ENCODE measurements at regions not wholly inside any gene's neighbourhood (a gene's known extent, or its start where the extent isn't known, plus 50 kb on each side); places are given as distances from the start of the nearest gene placed in this dataset.

DNA sequence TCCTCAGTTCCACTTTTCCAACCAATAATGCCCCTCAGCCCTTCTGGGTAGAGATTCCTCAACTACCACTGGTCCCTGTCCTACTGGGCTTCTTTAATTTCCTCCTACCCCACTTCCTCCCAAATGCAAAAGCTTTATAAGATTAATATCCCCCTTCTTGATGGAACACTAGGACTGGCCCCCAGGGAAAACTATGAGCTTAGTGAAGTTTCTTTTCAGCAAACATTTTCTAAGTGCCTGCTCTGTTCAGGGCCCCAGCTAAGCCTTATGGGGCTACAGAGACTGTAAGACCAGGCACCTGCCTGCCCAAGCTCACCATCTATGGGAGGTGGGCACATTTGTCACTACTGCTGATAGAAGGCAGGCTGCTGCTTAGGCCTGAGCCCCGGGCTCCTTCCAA, 79.4 kb downstream of the RPLP1 start:
- no peak for TF ChIP-seq POLR2AphosphoS5 (IDR thresholded peaks at IDR 0.05)
- TF ChIP-seq, protein P1, sequence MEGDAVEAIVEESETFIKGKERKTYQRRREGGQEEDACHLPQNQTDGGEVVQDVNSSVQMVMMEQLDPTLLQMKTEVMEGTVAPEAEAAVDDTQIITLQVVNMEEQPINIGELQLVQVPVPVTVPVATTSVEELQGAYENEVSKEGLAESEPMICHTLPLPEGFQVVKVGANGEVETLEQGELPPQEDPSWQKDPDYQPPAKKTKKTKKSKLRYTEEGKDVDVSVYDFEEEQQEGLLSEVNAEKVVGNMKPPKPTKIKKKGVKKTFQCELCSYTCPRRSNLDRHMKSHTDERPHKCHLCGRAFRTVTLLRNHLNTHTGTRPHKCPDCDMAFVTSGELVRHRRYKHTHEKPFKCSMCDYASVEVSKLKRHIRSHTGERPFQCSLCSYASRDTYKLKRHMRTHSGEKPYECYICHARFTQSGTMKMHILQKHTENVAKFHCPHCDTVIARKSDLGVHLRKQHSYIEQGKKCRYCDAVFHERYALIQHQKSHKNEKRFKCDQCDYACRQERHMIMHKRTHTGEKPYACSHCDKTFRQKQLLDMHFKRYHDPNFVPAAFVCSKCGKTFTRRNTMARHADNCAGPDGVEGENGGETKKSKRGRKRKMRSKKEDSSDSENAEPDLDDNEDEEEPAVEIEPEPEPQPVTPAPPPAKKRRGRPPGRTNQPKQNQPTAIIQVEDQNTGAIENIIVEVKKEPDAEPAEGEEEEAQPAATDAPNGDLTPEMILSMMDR (IDR thresholded peaks at IDR 0.05) = no peak
- no peak for TF ChIP-seq POLR2A (IDR thresholded peaks at IDR 0.05)
- no peak for TF ChIP-seq EP300 (IDR thresholded peaks at IDR 0.05; ENCODE audit: low read depth)
- Histone ChIP-seq H3K9me3 (no peaks in the 10 kb centered on the region), H3K4me1 (no peaks in the 10 kb centered on the region), H3K27ac (no peak overlapping the region), H3K36me3 (no peaks in the 10 kb centered on the region), H3K4me3 (no peak overlapping the region), H3K27me3 (no peaks in the 10 kb centered on the region)
- DNase-seq = no peak
- in situ Hi-C loops (cut with MboI; ENCODE audit: low pct_ligation_motif_present in 1 of 4, low pct_unique_long_range_greater_than_20kb in 1 of 4, low sequenced_read_pairs in 3 of 4) (no loop called here), intact Hi-C loops (cut with DNase I; ENCODE audit: low total_unique reads) (no loop called here)
- WGBS, 2 donors (ENCODE audit: low coverage in 1 of 2) = 83% methylated on average over 1 of the region's 1 CpG; no CpG with 5 or more reads in 1 of the 2 donors

DNA sequence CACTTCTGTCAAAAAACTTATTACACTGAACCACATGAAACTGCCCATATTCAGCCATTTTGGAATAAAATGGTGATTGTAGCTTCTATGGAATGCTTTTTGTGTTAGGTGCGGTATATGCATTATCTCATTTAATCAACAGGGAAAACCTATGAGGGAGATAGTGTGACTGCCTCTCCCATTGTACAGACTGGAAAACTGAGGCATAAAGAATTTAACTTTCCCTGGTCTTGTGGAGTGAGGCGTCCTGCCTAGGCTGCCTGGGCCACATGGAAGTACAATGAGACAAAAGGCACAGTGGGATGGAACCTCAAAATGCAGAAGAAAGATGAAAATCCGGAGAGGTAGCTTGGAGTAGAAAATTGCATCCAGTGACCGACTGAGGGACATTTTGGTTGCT, 80.2 kb downstream of the RPLP1 start:
- Histone ChIP-seq H3K27ac (no peak overlapping the region), H3K9me3 (no peaks in the 10 kb centered on the region), H3K36me3 (no peaks in the 10 kb centered on the region), H3K4me3 (no peak overlapping the region), H3K4me1 (no peaks in the 10 kb centered on the region), H3K27me3 (no peaks in the 10 kb centered on the region)
- in situ Hi-C loops (cut with MboI; ENCODE audit: low pct_ligation_motif_present in 1 of 4, low pct_unique_long_range_greater_than_20kb in 1 of 4, low sequenced_read_pairs in 3 of 4) = no loop called here
- 89 to 100% methylated on average over 3 to 4 of the region's 4 CpGs for WGBS, 2 donors (ENCODE audit: low coverage in 1 of 2)
- intact Hi-C loops (cut with DNase I; ENCODE audit: low total_unique reads) = no loop called here
- no peak for TF ChIP-seq POLR2AphosphoS5 (IDR thresholded peaks at IDR 0.05)
- no peak for DNase-seq

DNA sequence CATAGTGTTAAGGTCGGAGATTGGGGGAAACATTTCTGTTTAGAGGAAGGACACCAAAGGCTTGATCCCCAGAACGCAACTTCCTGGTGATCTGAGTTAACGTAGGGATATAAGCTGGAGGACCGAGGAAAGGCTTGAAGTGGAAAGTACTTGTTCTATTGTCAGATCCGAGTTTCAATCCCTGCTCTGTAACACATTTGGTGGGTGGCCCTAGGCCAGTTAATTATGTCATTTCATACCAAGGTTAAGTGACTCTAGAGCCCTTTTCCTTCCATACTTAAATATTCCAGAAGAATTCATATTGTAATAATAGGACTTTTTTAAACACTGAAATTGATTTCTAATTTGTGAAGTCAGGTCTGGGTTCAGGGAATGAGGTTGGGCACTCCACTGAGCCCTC, 80.9 kb downstream of the RPLP1 start:
- WGBS, 2 donors (ENCODE audit: low coverage in 1 of 2) = 47 to 59% methylated on average over 5 of the region's 5 CpGs
- in situ Hi-C loops (cut with MboI; ENCODE audit: low pct_ligation_motif_present in 1 of 4, low pct_unique_long_range_greater_than_20kb in 1 of 4, low sequenced_read_pairs in 3 of 4) (no loop called here), intact Hi-C loops (cut with DNase I; ENCODE audit: low total_unique reads) (no loop called here)
- no peaks in the 10 kb centered on the region for H3K4me1 ChIP-seq
- TF ChIP-seq, protein P1 (IDR thresholded peaks at IDR 0.05) = no peak
- H3K4me3 ChIP-seq = no peak overlapping the region
- DNase-seq = no peak
- no peak overlapping the region for H3K27ac ChIP-seq
- no peaks in the 10 kb centered on the region for H3K9me3 ChIP-seq
- no peaks in the 10 kb centered on the region for H3K36me3 ChIP-seq
- no peaks in the 10 kb centered on the region for H3K27me3 ChIP-seq

DNA sequence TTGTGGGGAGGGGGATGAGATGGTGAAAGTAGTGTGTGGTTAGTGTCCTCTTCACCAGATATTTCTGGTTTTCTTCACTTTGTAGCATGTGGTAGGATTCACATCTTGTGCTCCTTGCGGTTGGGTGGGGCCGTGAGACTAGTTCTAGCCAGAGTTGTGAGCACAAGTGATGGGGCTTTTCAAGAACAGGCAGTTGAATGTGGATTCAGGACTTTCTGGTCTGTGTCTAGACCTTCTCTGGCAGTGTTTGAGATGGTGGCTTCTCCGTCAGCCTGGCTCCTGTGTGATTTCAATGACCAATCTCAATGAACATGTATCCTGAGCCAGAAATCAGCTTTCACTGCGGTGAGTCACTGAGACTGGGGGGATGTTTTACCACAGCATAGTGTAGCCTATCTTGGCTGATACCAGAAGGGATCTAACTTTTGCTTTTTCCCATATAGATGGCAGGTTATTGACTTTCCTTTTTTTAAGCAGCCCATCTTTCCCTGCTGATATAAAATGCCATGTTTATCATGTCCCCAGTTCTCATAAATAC, 82.6 kb downstream of the RPLP1 start:
- no peak for DNase-seq
- no peaks in the 10 kb centered on the region for H3K4me1 ChIP-seq
- intact Hi-C loops (cut with DNase I; ENCODE audit: low total_unique reads) = no loop called here
- no peak overlapping the region for H3K4me3 ChIP-seq
- no peaks in the 10 kb centered on the region for H3K36me3 ChIP-seq
- no peaks in the 10 kb centered on the region for H3K27me3 ChIP-seq
- 83 to 96% methylated on average over 1 to 4 of the region's 4 CpGs for WGBS, 2 donors (ENCODE audit: low coverage in 1 of 2)
- in situ Hi-C loops (cut with MboI; ENCODE audit: low pct_ligation_motif_present in 1 of 4, low pct_unique_long_range_greater_than_20kb in 1 of 4, low sequenced_read_pairs in 3 of 4) = no loop called here
- H3K27ac ChIP-seq = no peak overlapping the region
- TF ChIP-seq EP300 (IDR thresholded peaks at IDR 0.05; ENCODE audit: low read depth) = no peak
- no peak for TF ChIP-seq POLR2AphosphoS5 (IDR thresholded peaks at IDR 0.05)
- TF ChIP-seq, protein P1 (IDR thresholded peaks at IDR 0.05) = no peak
- TF ChIP-seq POLR2A (IDR thresholded peaks at IDR 0.05) = no peak
- H3K9me3 ChIP-seq = no peaks in the 10 kb centered on the region

DNA sequence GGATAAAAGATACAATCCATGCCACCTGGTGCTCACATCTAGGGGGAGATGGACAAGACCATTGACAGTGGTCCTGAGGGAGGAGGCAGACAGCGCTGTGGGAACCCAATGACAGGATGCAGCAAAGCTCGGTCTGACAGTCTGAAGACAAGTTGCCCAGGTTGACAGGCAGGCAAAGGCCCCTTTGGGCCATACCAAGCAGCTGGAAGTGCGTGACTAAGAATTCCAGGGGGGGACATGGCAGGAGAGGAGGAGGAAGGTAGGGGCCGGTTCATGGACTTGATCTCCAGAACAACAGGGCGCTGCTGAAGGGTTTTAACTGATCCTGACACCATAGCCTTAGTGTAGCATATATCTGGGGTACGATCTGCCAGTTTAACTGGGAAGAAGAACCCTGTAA, 83.4 kb downstream of the RPLP1 start:
- in situ Hi-C loops (cut with MboI; ENCODE audit: low pct_ligation_motif_present in 1 of 4, low pct_unique_long_range_greater_than_20kb in 1 of 4, low sequenced_read_pairs in 3 of 4) (no loop called here), intact Hi-C loops (cut with DNase I; ENCODE audit: low total_unique reads) (no loop called here)
- Histone ChIP-seq H3K36me3 (no peaks in the 10 kb centered on the region), H3K27me3 (no peaks in the 10 kb centered on the region), H3K4me1 (no peaks in the 10 kb centered on the region), H3K27ac (no peak overlapping the region), H3K9me3 (no peaks in the 10 kb centered on the region), H3K4me3 (no peak overlapping the region)
- TF ChIP-seq POLR2AphosphoS5 (IDR thresholded peaks at IDR 0.05) (no peak), EP300 (IDR thresholded peaks at IDR 0.05; ENCODE audit: low read depth) (no peak), POLR2A (IDR thresholded peaks at IDR 0.05) (no peak)
- TF ChIP-seq, protein P1 (IDR thresholded peaks at IDR 0.05) = no peak
- DNase-seq = no peak
- 62 to 78% methylated on average over 2 to 6 of the region's 6 CpGs for WGBS, 2 donors (ENCODE audit: low coverage in 1 of 2)
